Liver (tissue), 8 donors: ENCODE measurements at regions not wholly inside any gene's neighbourhood (a gene's known extent, or its start where the extent isn't known, plus 50 kb on each side); places are given as distances from the start of the nearest gene placed in this dataset.
"Not testable (repeated sequence)": the region's sequence is repeated elsewhere in the genome, so short reads cannot be mapped to it uniquely, and the experiment has no call there.

Source experiments
- DNase-seq: peaks from one replicate; pipeline ENCODE4 v3.0.0-alpha.2; 2017; ENCODE audit warnings: low spot score
- H3K27ac ChIP-seq, 2 donors: one replicate each; pipeline ENCODE4 v1.7.0; 2013; ENCODE audit warnings: inconsistent platforms in 2 of 2, low read length in 2 of 2, control low read depth in 1 of 2, low read depth in 1 of 2, mild to moderate bottlenecking in 1 of 2
- H3K27me3 ChIP-seq, 4 donors: one replicate each; pipeline versions ENCODE4 v1.6.1 to v1.7.0; 2013; ENCODE audit warnings: low read length in 3 of 4, inconsistent platforms in 1 of 4, mild to moderate bottlenecking in 1 of 4, moderate library complexity in 1 of 4; ENCODE audit not compliant: control insufficient read depth in 4 of 4, insufficient read depth in 4 of 4
- H3K36me3 ChIP-seq, 4 donors: one replicate each; pipeline versions ENCODE4 v1.6.1 to v1.7.0; 2013; ENCODE audit warnings: low read length in 3 of 4, mild to moderate bottlenecking in 3 of 4, low read depth in 1 of 4, moderate library complexity in 1 of 4; ENCODE audit not compliant: control insufficient read depth in 4 of 4, insufficient read depth in 3 of 4
- H3K4me1 ChIP-seq, 4 donors: one replicate each; pipeline versions ENCODE4 v1.6.1 to v1.7.0; 2013; ENCODE audit warnings: low read length in 3 of 4, mild to moderate bottlenecking in 3 of 4, moderate library complexity in 1 of 4; ENCODE audit not compliant: control insufficient read depth in 4 of 4, insufficient read depth in 4 of 4
- H3K4me3 ChIP-seq, 3 donors: one replicate each; pipeline versions ENCODE4 v1.6.1 to v1.7.0; 2013; ENCODE audit warnings: low read length in 3 of 3, control low read depth in 1 of 3, low read depth in 1 of 3, mild to moderate bottlenecking in 1 of 3
- H3K9ac ChIP-seq, 2 donors: one replicate each; pipeline ENCODE4 v1.7.0; 2013; ENCODE audit warnings: low read length in 2 of 2, mild to moderate bottlenecking in 2 of 2, moderate library complexity in 2 of 2, control low read depth in 1 of 2, low read depth in 1 of 2
- H3K9me3 ChIP-seq, 4 donors: one replicate each; pipeline versions ENCODE4 v1.6.1 to v1.7.0; 2013; ENCODE audit warnings: low read length in 3 of 4; ENCODE audit not compliant: control insufficient read depth in 4 of 4
- EGR1 ChIP-seq, 2 donors: IDR thresholded peaks; 2 replicates each; pipeline ENCODE4 v1.6.1; 2016 to 2018; ENCODE audit warnings: antibody characterized with exemption in 2 of 2, low read depth in 2 of 2
- FOXA1 ChIP-seq: IDR thresholded peaks from 2 replicates; pipeline ENCODE4 v1.6.1; 2016; ENCODE audit warnings: antibody characterized with exemption
- GABPA ChIP-seq, 2 donors: IDR thresholded peaks in 1 of 2; conservative IDR thresholded peaks in 1 of 2; 2 replicates each; pipeline ENCODE4 v1.6.1; 2016; ENCODE audit warnings: antibody characterized with exemption in 2 of 2, mild to moderate bottlenecking in 1 of 2, moderate library complexity in 1 of 2
- HNF4G ChIP-seq: IDR thresholded peaks from 2 replicates; pipeline ENCODE4 v1.6.1; 2016; ENCODE audit warnings: antibody characterized with exemption
- RXRA ChIP-seq, 2 donors: IDR thresholded peaks; 2 replicates each; pipeline ENCODE4 v1.6.1; 2017 to 2018; ENCODE audit warnings: antibody characterized with exemption in 2 of 2, mild to moderate bottlenecking in 1 of 2
- WGBS: extraction: QIAGEN DNeasy Blood & Tissue Kit; methylation state at CpG from one replicate; pipeline ENCODE4 v1.1.7; 2013; 5-methylcytosine and 5-hydroxymethylcytosine counted together
- TF ChIP-seq, protein P1 (sequence below): IDR thresholded peaks from 2 replicates; pipeline ENCODE4 v1.6.1; 2016; ENCODE audit warnings: antibody characterized with exemption
- TF ChIP-seq, protein P2 (sequence below): fragments of 150-350 bp; IDR thresholded peaks from 2 replicates; pipeline ENCODE4 v1.5.1; 2017; ENCODE audit warnings: improper control_type of control experiment, low read depth, low read length; ENCODE audit not compliant: missing input control
- TF ChIP-seq, protein P3 (sequence below): IDR thresholded peaks from 2 replicates; pipeline ENCODE4 v1.6.1; 2016; ENCODE audit warnings: antibody characterized with exemption
- donor health status: healthy.
- donor health status: healthy.
- donor health status: healthy.
- donor health status: healthy.
- donor health status: healthy.

DNA sequence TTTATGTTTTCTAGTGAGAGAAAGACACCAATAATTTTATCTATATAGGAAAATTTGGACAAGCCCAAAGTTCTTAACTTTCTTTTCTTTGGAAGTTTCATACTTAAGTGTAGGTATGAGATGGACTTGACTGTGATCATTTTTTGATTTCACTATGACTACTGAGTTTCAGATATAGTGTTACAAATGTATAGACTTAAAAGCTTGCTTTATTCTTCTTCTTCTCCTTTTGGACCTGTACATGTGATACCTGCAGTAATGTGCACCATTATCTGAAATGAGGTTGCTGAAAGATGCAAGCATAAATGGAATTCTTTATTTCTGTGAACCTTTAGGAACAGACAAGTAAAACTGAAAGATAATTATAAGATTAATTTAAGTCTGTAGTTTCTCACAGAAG is 743.4 kb upstream of the AMELY start:
- no peak for DNase-seq
- no peaks in the 10 kb centered on the region for H3K27me3 ChIP-seq
- H3K9ac ChIP-seq: no peak overlapping the region
- TF ChIP-seq GABPA (IDR thresholded peaks at IDR 0.05 in 1 of 2, conservative IDR thresholded peaks at IDR 0.05 in 1 of 2): no peak
- TF ChIP-seq RXRA (IDR thresholded peaks at IDR 0.05): no peak
- TF ChIP-seq, protein P1, sequence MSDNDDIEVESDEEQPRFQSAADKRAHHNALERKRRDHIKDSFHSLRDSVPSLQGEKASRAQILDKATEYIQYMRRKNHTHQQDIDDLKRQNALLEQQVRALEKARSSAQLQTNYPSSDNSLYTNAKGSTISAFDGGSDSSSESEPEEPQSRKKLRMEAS: no peak
- TF ChIP-seq, protein P2, sequence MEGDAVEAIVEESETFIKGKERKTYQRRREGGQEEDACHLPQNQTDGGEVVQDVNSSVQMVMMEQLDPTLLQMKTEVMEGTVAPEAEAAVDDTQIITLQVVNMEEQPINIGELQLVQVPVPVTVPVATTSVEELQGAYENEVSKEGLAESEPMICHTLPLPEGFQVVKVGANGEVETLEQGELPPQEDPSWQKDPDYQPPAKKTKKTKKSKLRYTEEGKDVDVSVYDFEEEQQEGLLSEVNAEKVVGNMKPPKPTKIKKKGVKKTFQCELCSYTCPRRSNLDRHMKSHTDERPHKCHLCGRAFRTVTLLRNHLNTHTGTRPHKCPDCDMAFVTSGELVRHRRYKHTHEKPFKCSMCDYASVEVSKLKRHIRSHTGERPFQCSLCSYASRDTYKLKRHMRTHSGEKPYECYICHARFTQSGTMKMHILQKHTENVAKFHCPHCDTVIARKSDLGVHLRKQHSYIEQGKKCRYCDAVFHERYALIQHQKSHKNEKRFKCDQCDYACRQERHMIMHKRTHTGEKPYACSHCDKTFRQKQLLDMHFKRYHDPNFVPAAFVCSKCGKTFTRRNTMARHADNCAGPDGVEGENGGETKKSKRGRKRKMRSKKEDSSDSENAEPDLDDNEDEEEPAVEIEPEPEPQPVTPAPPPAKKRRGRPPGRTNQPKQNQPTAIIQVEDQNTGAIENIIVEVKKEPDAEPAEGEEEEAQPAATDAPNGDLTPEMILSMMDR: no peak
- no peak for TF ChIP-seq EGR1 (IDR thresholded peaks at IDR 0.05; ENCODE audit: low read depth in 2 of 2)
- TF ChIP-seq HNF4G: no peak
- TF ChIP-seq, protein P3, sequence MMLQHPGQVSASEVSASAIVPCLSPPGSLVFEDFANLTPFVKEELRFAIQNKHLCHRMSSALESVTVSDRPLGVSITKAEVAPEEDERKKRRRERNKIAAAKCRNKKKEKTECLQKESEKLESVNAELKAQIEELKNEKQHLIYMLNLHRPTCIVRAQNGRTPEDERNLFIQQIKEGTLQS: no peak
- no peak for TF ChIP-seq FOXA1
- no peaks in the 10 kb centered on the region for H3K4me1 ChIP-seq
- H3K9me3 ChIP-seq: no peaks in the 10 kb centered on the region
- H3K27ac ChIP-seq: no peak overlapping the region
- no peak overlapping the region for H3K4me3 ChIP-seq
- no peaks in the 10 kb centered on the region for H3K36me3 ChIP-seq

DNA sequence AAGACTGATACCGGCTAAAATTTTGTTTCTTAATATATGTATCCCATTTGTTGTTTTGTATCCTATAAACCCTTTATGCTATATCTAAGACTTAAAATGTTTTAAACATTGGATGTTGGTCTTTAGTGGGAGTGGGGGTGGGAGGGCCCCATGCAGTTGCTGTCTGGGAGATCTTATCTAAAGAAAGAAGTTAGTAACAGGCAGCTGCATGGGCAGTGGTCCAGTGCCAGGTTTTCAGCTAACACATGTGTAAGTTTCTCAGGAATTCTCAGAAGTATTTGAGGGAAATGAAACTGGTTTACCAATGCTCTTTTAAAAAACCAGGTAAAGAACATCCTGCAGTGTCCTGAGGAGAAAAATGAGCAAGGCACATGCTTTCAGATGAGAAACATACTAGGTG is 738.3 kb upstream of the AMELY start:
- not testable (repeated sequence) for H3K27ac ChIP-seq, H3K36me3 ChIP-seq, DNase-seq, H3K4me3 ChIP-seq, H3K27me3 ChIP-seq, H3K9ac ChIP-seq, H3K9me3 ChIP-seq, H3K4me1 ChIP-seq
- WGBS: 89% methylated on average over 1 of the region's 1 CpG
